ENCODE measurements at regions not wholly inside any gene's neighbourhood (a gene's known extent, or its start where the extent isn't known, plus 50 kb on each side); places are given as distances from the start of the nearest gene placed in this dataset.

GRCh38 chrX:867966-868647 lies 237.5 kb downstream of the SHOX start:
- Histone ChIP-seq H3K79me2 (ENCODE audit: insufficient read depth, low read length) (no peaks in the 10 kb centered on the region), H3K27ac (ENCODE audit: low read depth, low read length) (no peak overlapping the region), H4K20me1 (ENCODE audit: insufficient read depth, low read length) (no peaks in the 10 kb centered on the region), H3K4me1 (ENCODE audit: insufficient read depth, low read length) (no peaks in the 10 kb centered on the region), H3K9me3 (ENCODE audit: insufficient read depth, low read depth, low read length) (peaks cover 14% of the 10 kb centered on the region), H3K4me3 (ENCODE audit: insufficient read depth, low read depth, low read length) (no peak overlapping the region), H3K27me3 (ENCODE audit: insufficient read depth, low read length) (no peaks in the 10 kb centered on the region), H3K9ac (ENCODE audit: low read length) (no peak overlapping the region), H3K36me3 (ENCODE audit: insufficient read depth, low read length) (no peaks in the 10 kb centered on the region), H3K4me2 (ENCODE audit: low read length) (no peak overlapping the region), H2AFZ (ENCODE audit: low read depth, low read length) (no peak overlapping the region)
- Mint-ChIP-seq H3K4me3 (ENCODE audit: unreplicated experiment) (no peak overlapping the region), H3K27ac (ENCODE audit: unreplicated experiment) (no peak overlapping the region), H3K27me3 (ENCODE audit: low read depth, unreplicated experiment) (no peaks in the 10 kb centered on the region), H3K36me3 (ENCODE audit: low read depth, unreplicated experiment) (no peaks in the 10 kb centered on the region), H3K4me1 (ENCODE audit: low read depth, unreplicated experiment) (no peaks in the 10 kb centered on the region), H3K9me3 (ENCODE audit: unreplicated experiment) (peaks cover 14% of the 10 kb centered on the region)
- TF ChIP-seq EZH2 (IDR thresholded peaks at IDR 0.05; ENCODE audit: insufficient read depth, low read length) (no peak), CTCF (IDR thresholded peaks at IDR 0.05; ENCODE audit: insufficient read depth, low read depth, low read length) (no peak)
- FAIRE-seq (no peak), DNase-seq (ENCODE audit: low read depth) (no peak)

GRCh38 chrX:867502-867901 lies 236.9 kb downstream of the SHOX start:
- Mint-ChIP-seq H3K4me1 (ENCODE audit: low read depth, unreplicated experiment) (no peaks in the 10 kb centered on the region), H3K27me3 (ENCODE audit: low read depth, unreplicated experiment) (no peaks in the 10 kb centered on the region), H3K36me3 (ENCODE audit: low read depth, unreplicated experiment) (no peaks in the 10 kb centered on the region), H3K4me3 (ENCODE audit: unreplicated experiment) (no peak overlapping the region), H3K27ac (ENCODE audit: unreplicated experiment) (no peak overlapping the region), H3K9me3 (ENCODE audit: unreplicated experiment) (peaks cover 16% of the 10 kb centered on the region)
- H4K20me1 ChIP-seq (ENCODE audit: insufficient read depth, low read length) = no peaks in the 10 kb centered on the region
- DNase-seq (ENCODE audit: low read depth) = no peak
- no peak overlapping the region for H3K4me2 ChIP-seq (ENCODE audit: low read length)
- peaks cover 14% of the 10 kb centered on the region for H3K9me3 ChIP-seq (ENCODE audit: insufficient read depth, low read depth, low read length)
- H3K4me1 ChIP-seq (ENCODE audit: insufficient read depth, low read length) = no peaks in the 10 kb centered on the region
- no peak overlapping the region for H2AFZ ChIP-seq (ENCODE audit: low read depth, low read length)
- H3K9ac ChIP-seq (ENCODE audit: low read length) = no peak overlapping the region
- no peaks in the 10 kb centered on the region for H3K27me3 ChIP-seq (ENCODE audit: insufficient read depth, low read length)
- no peaks in the 10 kb centered on the region for H3K79me2 ChIP-seq (ENCODE audit: insufficient read depth, low read length)
- no peaks in the 10 kb centered on the region for H3K36me3 ChIP-seq (ENCODE audit: insufficient read depth, low read length)
- H3K27ac ChIP-seq (ENCODE audit: low read depth, low read length) = no peak overlapping the region
- no peak for FAIRE-seq
- TF ChIP-seq EZH2 (IDR thresholded peaks at IDR 0.05; ENCODE audit: insufficient read depth, low read length) (no peak), CTCF (IDR thresholded peaks at IDR 0.05; ENCODE audit: insufficient read depth, low read depth, low read length) (no peak)
- no peak overlapping the region for H3K4me3 ChIP-seq (ENCODE audit: insufficient read depth, low read depth, low read length)

- H3K4me1 ChIP-seq (ENCODE audit: insufficient read depth, low read length) = no peaks in the 10 kb centered on the region
- no peaks in the 10 kb centered on the region for H3K27me3 ChIP-seq (ENCODE audit: insufficient read depth, low read length)
- H3K27ac ChIP-seq (ENCODE audit: low read depth, low read length) = no peak overlapping the region
- no peaks in the 10 kb centered on the region for H3K4me1 Mint-ChIP-seq (ENCODE audit: low read depth, unreplicated experiment)
- no peaks in the 10 kb centered on the region for H4K20me1 ChIP-seq (ENCODE audit: insufficient read depth, low read length)
- no peaks in the 10 kb centered on the region for H3K36me3 ChIP-seq (ENCODE audit: insufficient read depth, low read length)
- no peak overlapping the region for H3K4me2 ChIP-seq (ENCODE audit: low read length)
- no peak overlapping the region for H3K4me3 ChIP-seq (ENCODE audit: insufficient read depth, low read depth, low read length)
- no peak overlapping the region for H3K4me3 Mint-ChIP-seq (ENCODE audit: unreplicated experiment)
- H3K27ac Mint-ChIP-seq (ENCODE audit: unreplicated experiment) = no peak overlapping the region
- TF ChIP-seq CTCF (IDR thresholded peaks at IDR 0.05; ENCODE audit: insufficient read depth, low read depth, low read length) = no peak
- no peak for TF ChIP-seq EZH2 (IDR thresholded peaks at IDR 0.05; ENCODE audit: insufficient read depth, low read length)
- FAIRE-seq = no peak
- no peak for DNase-seq (ENCODE audit: low read depth)
- peaks cover 8% of the 10 kb centered on the region for H3K9me3 ChIP-seq (ENCODE audit: insufficient read depth, low read depth, low read length)
- H3K79me2 ChIP-seq (ENCODE audit: insufficient read depth, low read length) = no peaks in the 10 kb centered on the region
- H3K36me3 Mint-ChIP-seq (ENCODE audit: low read depth, unreplicated experiment) = no peaks in the 10 kb centered on the region
- H3K9me3 Mint-ChIP-seq (ENCODE audit: unreplicated experiment) = peaks cover 12% of the 10 kb centered on the region
- H3K9ac ChIP-seq (ENCODE audit: low read length) = no peak overlapping the region
- no peaks in the 10 kb centered on the region for H3K27me3 Mint-ChIP-seq (ENCODE audit: low read depth, unreplicated experiment)
- H2AFZ ChIP-seq (ENCODE audit: low read depth, low read length) = no peak overlapping the region
Measured at GRCh38 chrX:866441-866990, 235.9 kb downstream of the SHOX start.
